Activated CD4-positive, alpha-beta T cell treated with anti-CD3 and anti-CD28 coated beads, Interleukin-2, amount 10 ng/mL, durations not matched to agents 7 days and 5 days (primary cell): ENCODE measurements at regions not wholly inside any gene's neighbourhood (a gene's known extent, or its start where the extent isn't known, plus 50 kb on each side); places are given as distances from the start of the nearest gene placed in this dataset.

Source experiments
- CTCF ChIA-PET: fragments of 350-600 bp; sonication (Branson Sonifier 250); formaldehyde crosslinking; loops from one replicate; lab custom pipeline; 2021; ENCODE audit warnings: antibody characterized with exemption; lab: Charles Lee
- POLR2A ChIA-PET: fragments of 350-600 bp; sonication (Branson Sonifier 250); formaldehyde crosslinking; loops from one replicate; lab custom pipeline; 2021; ENCODE audit warnings: antibody characterized with exemption; lab: Charles Lee
- DNase-seq: peaks from one replicate; pipeline ENCODE4 v3.0.0-alpha.2; 2020
- H3K27ac Mint-ChIP-seq: one replicate; pipeline ENCODE4 v1.8.0; 2021; ENCODE audit warnings: mild to moderate bottlenecking, moderate library complexity, mixed read lengths
- H3K27me3 Mint-ChIP-seq: one replicate; pipeline ENCODE4 v1.8.0; 2021; ENCODE audit warnings: mixed read lengths
- H3K36me3 Mint-ChIP-seq: one replicate; pipeline ENCODE4 v1.8.0; 2021; ENCODE audit warnings: low read depth, mixed read lengths
- H3K4me1 Mint-ChIP-seq: one replicate; pipeline ENCODE4 v1.8.0; 2021; ENCODE audit warnings: mixed read lengths
- H3K4me3 Mint-ChIP-seq: one replicate; pipeline ENCODE4 v1.8.0; 2021; ENCODE audit warnings: mild to moderate bottlenecking, moderate library complexity, mixed read lengths
- H3K9me3 Mint-ChIP-seq: one replicate; pipeline ENCODE4 v1.8.0; 2021; ENCODE audit warnings: mixed read lengths

DNA sequence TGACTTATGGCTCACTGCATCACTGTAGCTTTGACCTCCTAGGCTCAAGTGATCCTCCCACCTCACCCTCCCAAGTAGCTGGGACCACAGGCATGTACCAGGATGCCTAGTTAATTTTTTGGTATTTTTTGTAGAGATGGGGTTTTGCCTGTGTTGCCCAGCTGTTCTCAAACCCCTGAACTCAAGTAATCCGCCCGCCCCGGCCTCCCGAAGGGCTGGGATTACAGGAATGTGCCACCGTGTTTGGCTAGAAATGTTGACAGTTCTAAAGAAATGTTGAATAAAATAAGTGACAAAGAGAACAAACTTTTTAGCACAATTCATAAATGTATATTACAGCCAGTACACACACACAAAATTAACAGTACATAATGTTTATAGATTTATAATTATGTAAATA is 1586.1 kb downstream of the NCAM2 start:
- H3K27me3 Mint-ChIP-seq: no peaks in the 10 kb centered on the region
- no peak overlapping the region for H3K27ac Mint-ChIP-seq
- ChIA-PET POLR2A (no interaction called here), CTCF (no interaction called here)
- no peaks in the 10 kb centered on the region for H3K36me3 Mint-ChIP-seq
- H3K4me3 Mint-ChIP-seq: no peak overlapping the region
- DNase-seq: no peak
- no peaks in the 10 kb centered on the region for H3K9me3 Mint-ChIP-seq
- no peaks in the 10 kb centered on the region for H3K4me1 Mint-ChIP-seq

DNA sequence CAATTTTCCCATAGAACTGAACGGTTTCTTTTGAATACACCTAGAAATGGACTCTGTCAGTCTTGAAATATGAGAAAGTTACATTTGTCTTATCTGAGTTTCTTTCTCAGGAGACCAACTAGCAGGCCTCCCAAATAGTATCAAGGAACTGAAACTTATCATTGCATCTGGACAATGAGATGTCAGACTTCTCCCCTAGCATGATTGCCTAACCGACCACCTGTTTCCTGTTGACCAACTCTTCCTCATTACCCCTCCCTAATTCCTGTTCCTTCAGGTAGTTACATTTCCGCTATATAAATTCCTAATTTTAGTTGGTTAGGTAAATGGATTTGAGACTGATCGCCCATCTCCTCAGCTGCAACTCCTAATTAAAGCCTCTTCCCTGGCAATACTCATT is 1587.3 kb downstream of the NCAM2 start:
- ChIA-PET CTCF (no interaction called here), POLR2A (no interaction called here)
- DNase-seq: no peak
- peaks cover 2% of the 10 kb centered on the region for H3K9me3 Mint-ChIP-seq
- no peaks in the 10 kb centered on the region for H3K27me3 Mint-ChIP-seq
- H3K36me3 Mint-ChIP-seq: no peaks in the 10 kb centered on the region
- H3K27ac Mint-ChIP-seq: no peak overlapping the region
- no peak overlapping the region for H3K4me3 Mint-ChIP-seq
- no peaks in the 10 kb centered on the region for H3K4me1 Mint-ChIP-seq

DNA sequence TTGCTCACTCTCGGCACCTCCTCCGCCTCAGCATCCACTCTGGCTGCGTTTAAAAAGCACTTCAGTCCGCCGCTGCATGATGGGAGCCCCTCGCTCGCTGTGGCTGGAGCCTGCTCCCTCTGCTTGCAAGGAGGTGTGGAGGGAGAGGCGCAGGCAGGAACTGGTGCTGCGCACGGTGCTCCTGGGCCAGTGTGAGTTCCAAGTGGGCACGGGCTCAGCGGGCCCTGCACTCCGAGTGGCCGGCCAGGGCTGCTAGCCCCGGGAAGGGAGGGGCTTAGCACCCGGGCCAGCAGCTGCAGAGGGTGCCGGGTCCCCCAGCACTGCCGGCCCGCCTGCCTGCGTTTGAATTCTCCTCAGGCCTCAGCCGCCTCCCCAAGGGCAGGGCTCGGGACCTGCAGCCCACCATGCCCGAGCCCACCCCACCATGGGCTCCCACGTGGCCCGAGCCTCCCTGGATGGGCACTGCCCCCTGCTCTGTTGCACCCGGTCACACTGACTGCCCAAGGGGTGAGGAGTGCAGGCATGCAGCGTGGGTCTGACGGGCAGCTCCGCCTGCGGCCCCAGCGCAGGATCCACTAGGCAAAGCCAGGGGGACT is 1599.5 kb downstream of the NCAM2 start:
- ChIA-PET CTCF (no interaction called here), POLR2A (no interaction called here)
- no peaks in the 10 kb centered on the region for H3K36me3 Mint-ChIP-seq
- H3K4me3 Mint-ChIP-seq: no peak overlapping the region
- H3K27me3 Mint-ChIP-seq: no peaks in the 10 kb centered on the region
- H3K27ac Mint-ChIP-seq: no peak overlapping the region
- peaks cover 10% of the 10 kb centered on the region for H3K9me3 Mint-ChIP-seq
- no peak for DNase-seq
- H3K4me1 Mint-ChIP-seq: no peaks in the 10 kb centered on the region

DNA sequence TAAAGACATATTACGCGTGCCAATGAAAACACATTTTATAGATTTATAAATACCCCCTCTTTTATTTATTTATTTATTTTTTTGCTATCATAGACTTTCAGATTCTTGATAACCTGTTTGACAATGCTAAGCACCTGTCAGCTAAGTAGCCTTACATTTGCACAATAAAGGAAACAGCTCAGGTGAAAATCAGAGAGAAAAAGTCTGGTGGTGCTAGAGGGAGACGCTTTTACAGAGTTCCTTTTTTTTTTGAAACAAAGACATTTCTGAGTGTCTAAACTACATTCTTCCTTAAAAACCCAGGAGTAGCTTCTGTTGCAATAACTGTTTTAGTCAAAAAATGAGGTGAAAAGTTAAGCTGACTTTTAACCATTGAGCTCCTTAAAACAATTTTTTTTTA is 1611.6 kb downstream of the NCAM2 start:
- Mint-ChIP-seq H3K36me3 (no peaks in the 10 kb centered on the region), H3K4me3 (no peak overlapping the region), H3K27ac (no peak overlapping the region), H3K9me3 (no peaks in the 10 kb centered on the region), H3K27me3 (no peaks in the 10 kb centered on the region), H3K4me1 (no peaks in the 10 kb centered on the region)
- DNase-seq: no peak
- ChIA-PET CTCF (no interaction called here), POLR2A (no interaction called here)

DNA sequence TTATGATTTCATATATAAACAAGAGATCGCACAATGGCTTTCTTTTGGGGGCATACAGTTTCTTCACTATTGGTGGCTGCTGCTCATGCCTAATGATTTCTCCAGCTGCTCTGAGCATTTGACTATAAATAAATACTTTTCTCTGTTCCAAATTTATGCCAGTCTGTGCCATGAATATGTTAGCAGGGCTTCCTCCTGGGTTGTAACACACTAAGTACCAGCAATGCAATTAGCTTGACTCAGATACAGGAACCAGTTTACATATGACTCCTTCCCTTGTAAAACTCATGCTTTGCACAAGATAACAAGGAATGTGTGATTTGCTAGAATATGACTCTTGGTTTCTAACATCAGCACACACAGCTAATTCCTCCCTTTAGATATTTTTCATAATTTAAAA is 1629.7 kb downstream of the NCAM2 start:
- no peak for DNase-seq
- Mint-ChIP-seq H3K4me1 (no peaks in the 10 kb centered on the region), H3K9me3 (no peaks in the 10 kb centered on the region), H3K27me3 (no peaks in the 10 kb centered on the region), H3K27ac (no peak overlapping the region), H3K4me3 (no peak overlapping the region), H3K36me3 (no peaks in the 10 kb centered on the region)
- CTCF ChIA-PET: no interaction called here
- POLR2A ChIA-PET: no interaction called here

DNA sequence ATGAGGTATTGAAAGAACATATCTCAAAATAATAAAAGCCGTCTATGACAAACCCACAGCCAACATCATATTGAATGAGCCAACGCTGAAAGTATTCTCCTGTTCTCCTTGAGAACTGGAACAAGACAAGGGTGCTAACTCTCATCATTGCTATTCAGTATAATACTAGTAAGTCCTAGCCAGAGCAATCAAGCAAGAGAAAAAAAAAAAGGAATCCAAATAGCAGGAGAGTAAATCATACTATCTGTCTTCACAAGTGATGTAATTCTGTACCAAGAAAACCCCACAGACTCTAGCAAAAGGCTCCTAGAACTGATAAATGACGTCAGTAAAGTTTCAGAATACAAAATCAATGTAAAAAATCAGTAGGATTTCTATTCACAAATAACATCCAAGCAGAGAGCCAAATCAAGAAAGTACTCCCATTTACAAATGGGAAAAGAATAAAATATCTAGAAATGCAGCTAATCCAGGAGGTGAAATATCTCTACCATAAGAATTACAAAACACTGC is 1632.8 kb downstream of the NCAM2 start:
- H3K27me3 Mint-ChIP-seq: no peaks in the 10 kb centered on the region
- DNase-seq: no peak
- H3K4me1 Mint-ChIP-seq: no peaks in the 10 kb centered on the region
- ChIA-PET CTCF (no interaction called here), POLR2A (no interaction called here)
- H3K36me3 Mint-ChIP-seq: no peaks in the 10 kb centered on the region
- H3K27ac Mint-ChIP-seq: no peak overlapping the region
- H3K4me3 Mint-ChIP-seq: no peak overlapping the region
- H3K9me3 Mint-ChIP-seq: no peaks in the 10 kb centered on the region

DNA sequence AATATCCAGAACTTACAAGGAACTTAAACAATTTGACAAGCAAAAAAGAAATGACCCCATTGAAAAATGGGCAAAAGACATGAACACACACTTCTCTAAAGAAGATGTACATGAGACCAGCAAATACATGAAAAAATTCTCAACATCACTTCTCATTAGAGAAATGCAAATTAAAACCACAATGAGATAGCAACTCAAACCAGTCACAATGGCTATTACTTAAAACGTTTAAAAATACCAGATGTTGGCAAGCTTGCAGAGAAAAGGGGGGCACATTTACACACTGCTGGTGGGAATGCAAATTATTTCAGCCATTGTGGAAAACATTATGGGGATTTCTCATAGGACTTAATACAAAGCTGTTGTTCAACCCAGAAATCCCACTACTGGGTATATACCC is 1634.0 kb downstream of the NCAM2 start:
- Mint-ChIP-seq H3K36me3 (no peaks in the 10 kb centered on the region), H3K4me1 (no peaks in the 10 kb centered on the region), H3K27ac (no peak overlapping the region), H3K27me3 (no peaks in the 10 kb centered on the region), H3K9me3 (no peaks in the 10 kb centered on the region), H3K4me3 (no peak overlapping the region)
- DNase-seq: no peak
- POLR2A ChIA-PET: no interaction called here
- CTCF ChIA-PET: no interaction called here

DNA sequence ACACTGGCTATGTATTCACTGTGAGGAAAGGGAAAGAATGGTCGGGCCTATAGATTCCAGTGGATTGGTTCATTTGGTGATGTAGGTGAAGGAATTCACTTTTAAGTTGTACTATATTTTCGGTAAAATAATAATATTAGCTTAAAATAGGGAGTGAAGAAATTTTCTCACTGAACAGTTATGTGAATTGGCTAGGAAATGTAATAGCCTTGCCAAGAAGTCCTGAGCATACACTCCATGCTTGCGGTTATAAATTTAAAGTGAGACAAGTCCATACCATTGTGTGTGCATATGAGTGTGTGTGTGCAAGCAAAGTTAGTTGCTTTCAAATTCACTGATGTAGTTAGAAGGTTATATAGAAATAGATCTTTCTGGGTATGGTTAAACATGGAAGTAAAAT is 1651.0 kb downstream of the NCAM2 start:
- H3K9me3 Mint-ChIP-seq: no peaks in the 10 kb centered on the region
- no peak overlapping the region for H3K4me3 Mint-ChIP-seq
- no peaks in the 10 kb centered on the region for H3K4me1 Mint-ChIP-seq
- no peak overlapping the region for H3K27ac Mint-ChIP-seq
- DNase-seq: no peak
- CTCF ChIA-PET: no interaction called here
- no peaks in the 10 kb centered on the region for H3K36me3 Mint-ChIP-seq
- POLR2A ChIA-PET: no interaction called here
- H3K27me3 Mint-ChIP-seq: no peaks in the 10 kb centered on the region

DNA sequence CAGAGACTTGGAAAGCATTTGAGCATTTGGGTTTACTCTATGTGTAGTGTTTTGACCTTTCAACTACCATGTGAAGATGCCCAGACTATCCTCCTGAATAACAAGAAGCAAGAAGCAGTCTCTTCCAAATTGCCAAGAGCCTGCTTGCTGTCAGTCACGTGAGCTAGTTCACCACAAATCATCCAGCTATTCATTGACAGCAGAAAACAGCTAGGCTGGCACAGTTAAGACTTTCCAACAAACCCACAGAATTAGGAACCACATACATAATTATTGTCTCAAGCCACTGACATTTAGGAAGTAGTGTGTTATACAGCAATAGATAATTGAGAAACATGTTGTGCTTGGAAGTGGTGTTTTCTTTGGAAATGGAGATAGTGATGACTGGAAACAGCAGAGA is 1652.0 kb downstream of the NCAM2 start:
- CTCF ChIA-PET: no interaction called here
- no peaks in the 10 kb centered on the region for H3K27me3 Mint-ChIP-seq
- no peak overlapping the region for H3K27ac Mint-ChIP-seq
- H3K4me1 Mint-ChIP-seq: no peaks in the 10 kb centered on the region
- H3K36me3 Mint-ChIP-seq: no peaks in the 10 kb centered on the region
- POLR2A ChIA-PET: no interaction called here
- H3K9me3 Mint-ChIP-seq: no peaks in the 10 kb centered on the region
- no peak overlapping the region for H3K4me3 Mint-ChIP-seq
- no peak for DNase-seq

DNA sequence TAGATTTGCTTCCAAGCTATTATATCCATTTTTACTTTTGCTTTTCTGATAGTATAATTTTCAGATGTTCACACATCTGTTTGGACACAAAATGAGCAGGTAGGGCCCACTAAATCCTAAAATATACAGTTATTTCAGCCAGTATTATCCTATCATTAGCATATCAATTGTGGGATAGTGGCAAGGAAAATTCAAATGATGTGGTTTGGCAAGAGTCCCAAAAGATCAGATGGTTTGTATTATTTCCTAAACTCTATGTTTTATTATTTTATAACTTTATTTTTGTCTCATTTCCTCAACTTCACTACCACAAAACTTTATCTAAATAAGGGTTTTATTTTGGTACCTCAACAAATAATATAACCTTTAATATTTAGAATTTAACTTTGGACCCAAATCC is 1659.6 kb downstream of the NCAM2 start:
- Mint-ChIP-seq H3K9me3 (no peaks in the 10 kb centered on the region), H3K27me3 (no peaks in the 10 kb centered on the region), H3K4me3 (no peak overlapping the region), H3K4me1 (no peaks in the 10 kb centered on the region), H3K27ac (no peak overlapping the region), H3K36me3 (no peaks in the 10 kb centered on the region)
- CTCF ChIA-PET: interaction anchor here (0.6 kb wide), 1 partner anchor 897 kb away, joined by 4 read pairs; no protein-coding TSS in a partner anchor
- POLR2A ChIA-PET: no interaction called here
- DNase-seq: no peak

DNA sequence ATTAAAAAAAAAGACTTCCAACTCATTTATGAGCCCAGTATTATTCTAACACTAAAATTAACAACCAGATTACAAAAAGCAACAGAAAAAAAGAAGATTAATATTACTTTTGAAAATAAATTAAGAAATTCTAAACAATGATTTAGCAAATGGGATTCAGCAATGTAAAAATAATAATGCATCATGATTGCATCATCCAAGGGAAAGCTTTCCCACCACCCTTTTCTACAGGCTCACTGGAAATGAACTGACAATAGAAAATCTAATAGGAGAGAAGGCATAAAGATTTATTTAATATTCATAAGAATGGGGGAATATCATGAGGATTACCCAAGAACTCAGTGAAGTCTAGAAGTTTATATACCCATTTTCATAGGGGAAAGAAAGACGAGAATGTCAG is 1671.9 kb downstream of the NCAM2 start:
- no peak overlapping the region for H3K27ac Mint-ChIP-seq
- H3K9me3 Mint-ChIP-seq: peaks cover 5% of the 10 kb centered on the region
- H3K4me1 Mint-ChIP-seq: no peaks in the 10 kb centered on the region
- no peaks in the 10 kb centered on the region for H3K36me3 Mint-ChIP-seq
- H3K27me3 Mint-ChIP-seq: no peaks in the 10 kb centered on the region
- DNase-seq: no peak
- ChIA-PET POLR2A (no interaction called here), CTCF (no interaction called here)
- no peak overlapping the region for H3K4me3 Mint-ChIP-seq

DNA sequence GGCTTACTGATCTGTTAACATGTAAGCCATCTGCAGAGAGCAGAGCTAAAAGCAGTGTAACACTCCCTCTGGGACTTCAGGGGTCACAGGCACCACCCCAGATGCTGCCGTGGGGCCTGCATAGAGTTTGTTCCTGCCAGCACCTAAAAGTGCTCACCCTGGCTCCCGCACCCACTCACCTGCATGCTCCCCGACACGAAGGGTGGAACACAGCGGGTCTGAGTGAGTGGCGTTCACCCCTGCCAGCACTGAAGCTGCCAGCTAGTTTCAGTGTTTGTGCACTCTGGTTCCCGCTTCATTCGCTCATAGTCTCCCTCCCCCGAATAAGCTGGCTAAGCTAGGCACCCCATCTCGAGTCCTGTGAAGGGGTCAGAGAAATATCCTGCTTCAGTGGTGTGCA is 1681.0 kb downstream of the NCAM2 start:
- Mint-ChIP-seq H3K4me1 (no peaks in the 10 kb centered on the region), H3K27me3 (no peaks in the 10 kb centered on the region), H3K9me3 (no peaks in the 10 kb centered on the region), H3K36me3 (no peaks in the 10 kb centered on the region), H3K27ac (no peak overlapping the region), H3K4me3 (no peak overlapping the region)
- no peak for DNase-seq
- CTCF ChIA-PET: no interaction called here
- POLR2A ChIA-PET: no interaction called here

DNA sequence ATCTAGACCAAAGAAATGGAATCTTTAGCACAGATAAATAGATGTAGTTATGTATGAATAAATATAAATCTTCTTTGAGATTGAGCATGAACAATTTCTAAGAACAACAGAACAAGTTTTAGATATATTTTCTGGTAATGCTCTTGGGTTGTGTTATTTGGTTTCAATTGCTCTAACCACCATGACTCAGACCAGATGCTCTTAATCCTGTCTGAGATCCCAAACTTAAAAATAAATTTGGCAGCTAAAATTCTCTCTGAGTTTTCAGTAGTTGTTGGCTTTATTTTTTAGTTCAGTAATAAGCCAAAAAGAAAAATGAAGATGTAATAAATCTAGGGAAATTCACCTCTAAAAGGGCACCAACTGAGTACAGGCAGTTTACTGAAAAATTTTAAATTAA is 1693.4 kb downstream of the NCAM2 start:
- Mint-ChIP-seq H3K36me3 (no peaks in the 10 kb centered on the region), H3K27me3 (no peaks in the 10 kb centered on the region), H3K27ac (no peak overlapping the region), H3K4me1 (no peaks in the 10 kb centered on the region), H3K4me3 (no peak overlapping the region), H3K9me3 (peaks cover 5% of the 10 kb centered on the region)
- DNase-seq: no peak
- POLR2A ChIA-PET: no interaction called here
- CTCF ChIA-PET: no interaction called here

DNA sequence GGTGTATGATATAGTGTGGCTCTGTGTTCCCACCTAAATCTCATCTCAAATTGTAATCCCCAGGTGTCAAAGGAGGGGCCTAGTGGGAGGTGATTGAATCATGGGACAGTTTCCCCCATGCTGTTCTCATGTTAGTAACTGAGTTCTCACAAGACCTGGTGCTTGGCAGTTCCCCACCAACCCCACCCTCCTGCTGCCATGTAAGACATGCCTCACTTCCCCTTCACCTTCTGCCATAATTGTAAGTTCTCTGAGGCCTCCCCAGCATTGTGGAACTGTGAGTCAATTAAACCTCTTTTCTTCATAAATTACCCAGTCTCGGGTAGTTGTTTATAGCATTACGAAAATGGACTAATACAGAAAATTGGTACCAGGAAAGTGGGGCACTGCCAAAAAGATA is 1705.3 kb downstream of the NCAM2 start:
- no peaks in the 10 kb centered on the region for H3K36me3 Mint-ChIP-seq
- H3K27ac Mint-ChIP-seq: no peak overlapping the region
- no peak overlapping the region for H3K4me3 Mint-ChIP-seq
- H3K4me1 Mint-ChIP-seq: no peaks in the 10 kb centered on the region
- POLR2A ChIA-PET: no interaction called here
- no peak for DNase-seq
- CTCF ChIA-PET: no interaction called here
- H3K9me3 Mint-ChIP-seq: peaks cover 3% of the 10 kb centered on the region
- no peaks in the 10 kb centered on the region for H3K27me3 Mint-ChIP-seq
